ENCODE measurements at regions not wholly inside any gene's neighbourhood (a gene's known extent, or its start where the extent isn't known, plus 50 kb on each side); places are given as distances from the start of the nearest gene placed in this dataset.

- no peak for TF ChIP-seq POLR2A (IDR thresholded peaks at IDR 0.05; ENCODE audit: low read depth)
- no peak for TF ChIP-seq POLR2AphosphoS5 (IDR thresholded peaks at IDR 0.05)
- TF ChIP-seq EP300 (IDR thresholded peaks at IDR 0.05): no peak
- H3K27ac ChIP-seq (replicated peaks in 1 of 4): no peak overlapping the region
- no peaks in the 10 kb centered on the region for H3K36me3 ChIP-seq
- peaks cover 0 to 14% (median 2%) of the 10 kb centered on the region in 4 donors for H3K9me3 ChIP-seq
- H3K27me3 ChIP-seq: peaks cover 0 to 3% (median 0%) of the 10 kb centered on the region in 4 donors
- H3K4me1 ChIP-seq: no peaks in the 10 kb centered on the region
- 96% methylated on average over 3 of the region's 4 CpGs for WGBS
- intact Hi-C loops (cut with DNase I): no loop called here
- H3K4me3 ChIP-seq: no peak overlapping the region
- DNase-seq (ENCODE audit: extremely low spot score): peak; percentile 74
Observed at GRCh38 chr3:13723676-13724207, 156.1 kb downstream of the WNT7A start.

- TF ChIP-seq, protein P1, sequence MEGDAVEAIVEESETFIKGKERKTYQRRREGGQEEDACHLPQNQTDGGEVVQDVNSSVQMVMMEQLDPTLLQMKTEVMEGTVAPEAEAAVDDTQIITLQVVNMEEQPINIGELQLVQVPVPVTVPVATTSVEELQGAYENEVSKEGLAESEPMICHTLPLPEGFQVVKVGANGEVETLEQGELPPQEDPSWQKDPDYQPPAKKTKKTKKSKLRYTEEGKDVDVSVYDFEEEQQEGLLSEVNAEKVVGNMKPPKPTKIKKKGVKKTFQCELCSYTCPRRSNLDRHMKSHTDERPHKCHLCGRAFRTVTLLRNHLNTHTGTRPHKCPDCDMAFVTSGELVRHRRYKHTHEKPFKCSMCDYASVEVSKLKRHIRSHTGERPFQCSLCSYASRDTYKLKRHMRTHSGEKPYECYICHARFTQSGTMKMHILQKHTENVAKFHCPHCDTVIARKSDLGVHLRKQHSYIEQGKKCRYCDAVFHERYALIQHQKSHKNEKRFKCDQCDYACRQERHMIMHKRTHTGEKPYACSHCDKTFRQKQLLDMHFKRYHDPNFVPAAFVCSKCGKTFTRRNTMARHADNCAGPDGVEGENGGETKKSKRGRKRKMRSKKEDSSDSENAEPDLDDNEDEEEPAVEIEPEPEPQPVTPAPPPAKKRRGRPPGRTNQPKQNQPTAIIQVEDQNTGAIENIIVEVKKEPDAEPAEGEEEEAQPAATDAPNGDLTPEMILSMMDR (IDR thresholded peaks at IDR 0.05): no peak
- no peak for TF ChIP-seq POLR2A (IDR thresholded peaks at IDR 0.05; ENCODE audit: low read depth)
- TF ChIP-seq EP300 (IDR thresholded peaks at IDR 0.05): no peak
- no peak for TF ChIP-seq POLR2AphosphoS5 (IDR thresholded peaks at IDR 0.05)
Observed at GRCh38 chr3:13722178-13722577, 157.7 kb downstream of the WNT7A start.

DNA sequence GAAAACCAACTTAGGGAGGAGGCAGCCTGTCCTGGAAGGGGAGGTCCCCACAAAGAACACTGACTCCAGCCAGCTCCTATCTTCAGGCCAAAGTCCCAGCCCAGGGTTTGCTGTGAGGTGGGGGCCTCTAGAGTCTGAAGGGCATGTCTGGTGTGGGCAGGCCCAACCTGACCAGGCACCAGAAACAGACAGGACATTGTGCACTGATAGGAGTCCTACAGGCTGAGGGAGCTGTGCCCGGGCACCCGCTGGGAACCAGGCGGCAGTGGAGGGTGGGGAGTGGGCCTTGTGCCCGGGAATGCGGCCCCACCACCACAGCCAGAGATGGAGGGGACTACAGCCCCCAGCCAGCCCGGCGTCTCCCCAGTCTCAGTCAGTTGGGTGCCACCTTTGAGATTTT is 161.4 kb downstream of the WNT7A start:
- Histone ChIP-seq H3K27me3 (no peaks in the 10 kb centered on the region), H3K9me3 (peaks cover 0 to 11% (median 2%) of the 10 kb centered on the region in 4 donors), H3K36me3 (no peaks in the 10 kb centered on the region), H3K4me3 (no peak overlapping the region), H3K4me1 (no peaks in the 10 kb centered on the region), H3K27ac (replicated peaks in 1 of 4) (no peak overlapping the region)
- TF ChIP-seq EP300 (IDR thresholded peaks at IDR 0.05): no peak
- no peak for TF ChIP-seq POLR2AphosphoS5 (IDR thresholded peaks at IDR 0.05)
- TF ChIP-seq, protein P1 (IDR thresholded peaks at IDR 0.05): no peak
- no peak for TF ChIP-seq POLR2A (IDR thresholded peaks at IDR 0.05; ENCODE audit: low read depth)
- DNase-seq (ENCODE audit: extremely low spot score): peak; percentile 91
- intact Hi-C loops (cut with DNase I): no loop called here
- WGBS: 82% methylated on average over 5 of the region's 7 CpGs

More at GRCh38 chr3:13722178-13722577, 157.7 kb downstream of the WNT7A start:
- Histone ChIP-seq H3K27ac (replicated peaks in 1 of 4) (no peak overlapping the region), H3K4me3 (no peak overlapping the region), H3K36me3 (no peaks in the 10 kb centered on the region), H3K9me3 (peaks cover 0 to 14% (median 2%) of the 10 kb centered on the region in 4 donors), H3K27me3 (no peaks in the 10 kb centered on the region), H3K4me1 (no peaks in the 10 kb centered on the region)
- intact Hi-C loops (cut with DNase I): no loop called here
- no peak for DNase-seq (ENCODE audit: extremely low spot score)

- no peak for TF ChIP-seq POLR2AphosphoS5 (IDR thresholded peaks at IDR 0.05)
- TF ChIP-seq EP300 (IDR thresholded peaks at IDR 0.05): no peak
- no peak for TF ChIP-seq POLR2A (IDR thresholded peaks at IDR 0.05; ENCODE audit: low read depth)
- TF ChIP-seq, protein P1 (IDR thresholded peaks at IDR 0.05): no peak
- Histone ChIP-seq H3K9me3 (peaks cover 0 to 14% (median 2%) of the 10 kb centered on the region in 4 donors), H3K4me1 (no peaks in the 10 kb centered on the region), H3K27ac (replicated peaks in 1 of 4) (no peak overlapping the region), H3K36me3 (no peaks in the 10 kb centered on the region), H3K27me3 (no peaks in the 10 kb centered on the region), H3K4me3 (no peak overlapping the region)
- intact Hi-C loops (cut with DNase I): no loop called here
- DNase-seq (ENCODE audit: extremely low spot score): peak; percentile 81
- WGBS: 89% methylated on average over 2 of the region's 2 CpGs
Observed at GRCh38 chr3:13718000-13718399, 161.9 kb downstream of the WNT7A start.

DNA sequence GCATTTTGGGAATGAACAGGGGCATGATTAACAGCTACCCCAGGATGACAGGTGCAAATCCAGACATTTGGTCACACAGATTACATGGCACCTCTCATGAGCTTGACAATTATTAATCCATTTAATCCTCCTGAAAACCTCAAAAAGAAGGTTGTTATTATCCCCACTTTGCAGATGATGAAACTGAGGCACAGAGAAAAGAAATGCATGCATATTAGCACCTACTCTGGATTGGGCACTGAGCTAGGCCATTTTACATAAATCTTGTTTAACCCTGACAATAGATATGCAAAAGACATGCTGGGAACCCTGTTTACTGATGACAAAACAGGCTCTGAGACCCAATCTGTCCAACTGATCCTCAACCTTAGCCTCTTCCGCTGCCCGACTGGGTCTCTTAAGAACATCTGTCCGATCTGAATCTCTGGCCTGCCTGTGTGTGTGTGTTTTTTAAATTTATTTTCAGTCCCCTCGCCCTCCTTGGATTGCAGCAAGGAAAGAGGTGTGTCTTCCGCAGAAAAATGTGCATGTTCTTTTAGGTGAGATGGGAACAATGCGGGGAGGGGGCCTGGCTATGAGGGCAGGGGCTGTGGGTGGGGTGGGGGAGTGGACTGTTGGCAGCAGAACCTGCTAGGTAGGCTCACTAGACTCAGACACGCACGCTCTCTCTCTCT is 162.5 kb downstream of the WNT7A start:
- Histone ChIP-seq H3K27me3 (peaks cover 0 to 4% (median 0%) of the 10 kb centered on the region in 4 donors), H3K27ac (replicated peaks in 1 of 4) (no peak overlapping the region), H3K36me3 (no peaks in the 10 kb centered on the region), H3K4me1 (no peaks in the 10 kb centered on the region), H3K9me3 (peaks cover 0 to 15% (median under 1%) of the 10 kb centered on the region in 4 donors), H3K4me3 (no peak overlapping the region)
- TF ChIP-seq POLR2AphosphoS5 (IDR thresholded peaks at IDR 0.05): no peak
- TF ChIP-seq EP300 (IDR thresholded peaks at IDR 0.05): no peak
- TF ChIP-seq POLR2A (IDR thresholded peaks at IDR 0.05; ENCODE audit: low read depth): no peak
- TF ChIP-seq, protein P1 (IDR thresholded peaks at IDR 0.05): no peak
- intact Hi-C loops (cut with DNase I): no loop called here
- WGBS: 66% methylated on average over 8 of the region's 8 CpGs
- DNase-seq (ENCODE audit: extremely low spot score): no peak
